ENCODE measurements at regions not wholly inside any gene's neighbourhood (a gene's known extent, or its start where the extent isn't known, plus 50 kb on each side); places are given as distances from the start of the nearest gene placed in this dataset.

GRCh38 chr2:234827096-234827860, 124.5 kb upstream of the SH3BP4 start:
- no peak for DNase-seq
- Histone ChIP-seq H3K36me3 (ENCODE audit: control insufficient read depth, insufficient read depth, low read length) (no peaks in the 10 kb centered on the region), H3K4me3 (ENCODE audit: low read depth, low read length) (no peak overlapping the region), H3K9me3 (no peaks in the 10 kb centered on the region), H3K4me1 (peaks cover 17% of the 10 kb centered on the region), H3K27me3 (replicated peaks; ENCODE audit: control insufficient read depth, insufficient read depth, low read length) (no peaks in the 10 kb centered on the region)
- Mint-ChIP-seq H3K27me3 (ENCODE audit: insufficient read depth, unreplicated experiment) (no peaks in the 10 kb centered on the region), H3K36me3 (ENCODE audit: insufficient read depth, unreplicated experiment) (no peaks in the 10 kb centered on the region), H3K9me3 (ENCODE audit: unreplicated experiment) (no peaks in the 10 kb centered on the region), H3K4me3 (ENCODE audit: unreplicated experiment) (no peak overlapping the region), H3K4me1 (ENCODE audit: low read depth, unreplicated experiment) (no peaks in the 10 kb centered on the region), H3K27ac (ENCODE audit: unreplicated experiment) (no peak overlapping the region)
- intact Hi-C loops (cut with micrococcal nuclease; ENCODE audit: unreplicated experiment) = no loop called here
- no TSS peak for BruUV-seq (replicated peaks)
- CTCF ChIA-PET = no interaction called here
- TF ChIP-seq CTCF (IDR thresholded peaks at IDR 0.05; ENCODE audit: insufficient read depth in 1 of 2, low read depth in 1 of 2, low read length in 1 of 2, severe bottlenecking in 1 of 2, unreplicated experiment in 1 of 2) = no peak
- POLR2A ChIA-PET = no interaction called here

- no TSS peak for BruUV-seq (replicated peaks)
- H3K4me3 Mint-ChIP-seq (ENCODE audit: unreplicated experiment) = no peak overlapping the region
- POLR2A ChIA-PET = no interaction called here
These were observed 125.1 kb upstream of the SH3BP4 start for GRCh38 chr2:234826681-234827080.

GRCh38 chr2:234825616-234826015, 126.2 kb upstream of the SH3BP4 start:
- TF ChIP-seq CTCF (IDR thresholded peaks at IDR 0.05; ENCODE audit: insufficient read depth in 1 of 2, low read depth in 1 of 2, low read length in 1 of 2, severe bottlenecking in 1 of 2, unreplicated experiment in 1 of 2) = no peak
- H3K36me3 Mint-ChIP-seq (ENCODE audit: insufficient read depth, unreplicated experiment) = no peaks in the 10 kb centered on the region
- CTCF ChIA-PET = no interaction called here
- H3K4me1 Mint-ChIP-seq (ENCODE audit: low read depth, unreplicated experiment) = no peaks in the 10 kb centered on the region
- no TSS peak for BruUV-seq (replicated peaks)
- Histone ChIP-seq H3K4me3 (ENCODE audit: low read depth, low read length) (no peak overlapping the region), H3K27me3 (replicated peaks; ENCODE audit: control insufficient read depth, insufficient read depth, low read length) (no peaks in the 10 kb centered on the region), H3K36me3 (ENCODE audit: control insufficient read depth, insufficient read depth, low read length) (no peaks in the 10 kb centered on the region), H3K4me1 (peaks cover 17% of the 10 kb centered on the region), H3K9me3 (no peaks in the 10 kb centered on the region)
- no peak for DNase-seq
- H3K27me3 Mint-ChIP-seq (ENCODE audit: insufficient read depth, unreplicated experiment) = no peaks in the 10 kb centered on the region
- POLR2A ChIA-PET = no interaction called here
- no peak overlapping the region for H3K4me3 Mint-ChIP-seq (ENCODE audit: unreplicated experiment)
- no peak overlapping the region for H3K27ac Mint-ChIP-seq (ENCODE audit: unreplicated experiment)
- intact Hi-C loops (cut with micrococcal nuclease; ENCODE audit: unreplicated experiment) = no loop called here
- no peaks in the 10 kb centered on the region for H3K9me3 Mint-ChIP-seq (ENCODE audit: unreplicated experiment)

More at GRCh38 chr2:234826681-234827080, 125.1 kb upstream of the SH3BP4 start:
- Mint-ChIP-seq H3K9me3 (ENCODE audit: unreplicated experiment) (no peaks in the 10 kb centered on the region), H3K27me3 (ENCODE audit: insufficient read depth, unreplicated experiment) (no peaks in the 10 kb centered on the region), H3K4me1 (ENCODE audit: low read depth, unreplicated experiment) (no peaks in the 10 kb centered on the region), H3K36me3 (ENCODE audit: insufficient read depth, unreplicated experiment) (no peaks in the 10 kb centered on the region), H3K27ac (ENCODE audit: unreplicated experiment) (no peak overlapping the region)
- intact Hi-C loops (cut with micrococcal nuclease; ENCODE audit: unreplicated experiment) = no loop called here
- Histone ChIP-seq H3K4me3 (ENCODE audit: low read depth, low read length) (no peak overlapping the region), H3K36me3 (ENCODE audit: control insufficient read depth, insufficient read depth, low read length) (no peaks in the 10 kb centered on the region), H3K9me3 (no peaks in the 10 kb centered on the region), H3K4me1 (peaks cover 17% of the 10 kb centered on the region), H3K27me3 (replicated peaks; ENCODE audit: control insufficient read depth, insufficient read depth, low read length) (no peaks in the 10 kb centered on the region)
- no peak for DNase-seq
- CTCF ChIA-PET = no interaction called here
- no peak for TF ChIP-seq CTCF (IDR thresholded peaks at IDR 0.05; ENCODE audit: insufficient read depth in 1 of 2, low read depth in 1 of 2, low read length in 1 of 2, severe bottlenecking in 1 of 2, unreplicated experiment in 1 of 2)
